ENCODE measurements at regions not wholly inside any gene's neighbourhood (a gene's known extent, or its start where the extent isn't known, plus 50 kb on each side); places are given as distances from the start of the nearest gene placed in this dataset.

GRCh38 chrX:75582511-75582910 is 59.7 kb upstream of the ZDHHC15 start:
- H3K79me2 ChIP-seq (ENCODE audit: insufficient read depth, low read depth, low read length): no peaks in the 10 kb centered on the region
- ChIA-PET CTCF (ENCODE audit: unreplicated experiment) (no interaction called here), POLR2A (no interaction called here)
- H4K20me1 ChIP-seq (ENCODE audit: insufficient read depth, low read length): no peaks in the 10 kb centered on the region
- H3K4me2 ChIP-seq (ENCODE audit: low read length): no peak overlapping the region
- DNase-seq (ENCODE audit: low spot score): no peak
- H3K9me2 ChIP-seq (ENCODE audit: insufficient read depth, low read length): no peaks in the 10 kb centered on the region
- H3K4me3 ChIP-seq (ENCODE audit: low read depth, low read length, poor library complexity, severe bottlenecking): no peak overlapping the region
- TF ChIP-seq, protein P1, sequence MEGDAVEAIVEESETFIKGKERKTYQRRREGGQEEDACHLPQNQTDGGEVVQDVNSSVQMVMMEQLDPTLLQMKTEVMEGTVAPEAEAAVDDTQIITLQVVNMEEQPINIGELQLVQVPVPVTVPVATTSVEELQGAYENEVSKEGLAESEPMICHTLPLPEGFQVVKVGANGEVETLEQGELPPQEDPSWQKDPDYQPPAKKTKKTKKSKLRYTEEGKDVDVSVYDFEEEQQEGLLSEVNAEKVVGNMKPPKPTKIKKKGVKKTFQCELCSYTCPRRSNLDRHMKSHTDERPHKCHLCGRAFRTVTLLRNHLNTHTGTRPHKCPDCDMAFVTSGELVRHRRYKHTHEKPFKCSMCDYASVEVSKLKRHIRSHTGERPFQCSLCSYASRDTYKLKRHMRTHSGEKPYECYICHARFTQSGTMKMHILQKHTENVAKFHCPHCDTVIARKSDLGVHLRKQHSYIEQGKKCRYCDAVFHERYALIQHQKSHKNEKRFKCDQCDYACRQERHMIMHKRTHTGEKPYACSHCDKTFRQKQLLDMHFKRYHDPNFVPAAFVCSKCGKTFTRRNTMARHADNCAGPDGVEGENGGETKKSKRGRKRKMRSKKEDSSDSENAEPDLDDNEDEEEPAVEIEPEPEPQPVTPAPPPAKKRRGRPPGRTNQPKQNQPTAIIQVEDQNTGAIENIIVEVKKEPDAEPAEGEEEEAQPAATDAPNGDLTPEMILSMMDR (conservative IDR thresholded peaks at IDR 0.05; ENCODE audit: low read length): no peak
- TF ChIP-seq EZH2phosphoT487 (IDR thresholded peaks at IDR 0.05; ENCODE audit: borderline replicate concordance, low read depth, low read length): no peak
- intact Hi-C loops (cut with micrococcal nuclease; ENCODE audit: unreplicated experiment): no loop called here
- no peak overlapping the region for H3K27ac ChIP-seq (ENCODE audit: low read depth, low read length, poor library complexity, severe bottlenecking)
- H3K36me3 ChIP-seq (ENCODE audit: insufficient read depth, low read length): no peaks in the 10 kb centered on the region
- no peaks in the 10 kb centered on the region for H3K9me3 ChIP-seq (ENCODE audit: low read length)
- no peaks in the 10 kb centered on the region for H3K4me1 ChIP-seq (ENCODE audit: insufficient read depth, low read length, poor library complexity, severe bottlenecking)
- no peak overlapping the region for H2AFZ ChIP-seq (ENCODE audit: low read length)
- BruUV-seq (replicated peaks): no TSS peak
